HG03159 (cell line): ENCODE measurements at regions not wholly inside any gene's neighbourhood (a gene's known extent, or its start where the extent isn't known, plus 50 kb on each side); places are given as distances from the start of the nearest gene placed in this dataset.
"Not testable (repeated sequence)": the region's sequence is repeated elsewhere in the genome, so short reads cannot be mapped to it uniquely, and the experiment has no call there.

Experiments
- ATAC-seq: cut with Tn5 transposase; IDR thresholded peaks from one replicate; pipeline ENCODE4 v1.9.1; 2021; ENCODE audit warnings: mild to moderate bottlenecking, moderate library complexity; ENCODE audit not compliant: unreplicated experiment

GRCh38 chr6:6724539-6725467, 136.3 kb downstream of the LY86 start:
- no peak for ATAC-seq

GRCh38 chr6:6725468-6726209, 137.1 kb downstream of the LY86 start:
- ATAC-seq = no peak

GRCh38 chr6:6728169-6728941, 139.8 kb downstream of the LY86 start:
- no peak for ATAC-seq

- ATAC-seq = no peak
Observed at GRCh38 chr6:6729971-6730370, 141.5 kb downstream of the LY86 start.

GRCh38 chr6:6730831-6731230, 142.3 kb downstream of the LY86 start:
- ATAC-seq = no peak

- ATAC-seq = no peak
Observed at GRCh38 chr6:6734479-6735465, 146.3 kb downstream of the LY86 start.

GRCh38 chr6:6736791-6737654, 148.5 kb downstream of the LY86 start:
- no peak for ATAC-seq

- ATAC-seq = no peak
Observed at GRCh38 chr6:6737671-6738070, 149.2 kb downstream of the LY86 start.

GRCh38 chr6:6738108-6738507, 149.6 kb downstream of the LY86 start:
- ATAC-seq = no peak

GRCh38 chr6:6738922-6739716, 150.6 kb downstream of the LY86 start:
- ATAC-seq = no peak

GRCh38 chr6:6740595-6740994, 152.1 kb downstream of the LY86 start:
- no peak for ATAC-seq

GRCh38 chr6:6741264-6741663, 152.7 kb downstream of the LY86 start:
- ATAC-seq = no peak

GRCh38 chr6:6742535-6742934, 154.0 kb downstream of the LY86 start:
- ATAC-seq = no peak

GRCh38 chr6:6744551-6744950, 156.0 kb downstream of the LY86 start:
- ATAC-seq = no peak

GRCh38 chr6:6745637-6746332, 157.3 kb downstream of the LY86 start:
- ATAC-seq = not testable (repeated sequence)

GRCh38 chr6:6746333-6746969, 157.9 kb downstream of the LY86 start:
- ATAC-seq = no peak

GRCh38 chr6:6746970-6747338, 158.4 kb downstream of the LY86 start:
- no peak for ATAC-seq
